NCI-H524 treated with DMSO at 0.1 percent for 48 hours (cell line): ENCODE measurements at regions not wholly inside any gene's neighbourhood (a gene's known extent, or its start where the extent isn't known, plus 50 kb on each side); places are given as distances from the start of the nearest gene placed in this dataset.
"Not testable (repeated sequence)": the region's sequence is repeated elsewhere in the genome, so short reads cannot be mapped to it uniquely, and the experiment has no call there.

Source experiments
- DNase-seq: peaks from one replicate; lab custom pipeline; 2025; lab: John Stamatoyannopoulos, UW

DNA sequence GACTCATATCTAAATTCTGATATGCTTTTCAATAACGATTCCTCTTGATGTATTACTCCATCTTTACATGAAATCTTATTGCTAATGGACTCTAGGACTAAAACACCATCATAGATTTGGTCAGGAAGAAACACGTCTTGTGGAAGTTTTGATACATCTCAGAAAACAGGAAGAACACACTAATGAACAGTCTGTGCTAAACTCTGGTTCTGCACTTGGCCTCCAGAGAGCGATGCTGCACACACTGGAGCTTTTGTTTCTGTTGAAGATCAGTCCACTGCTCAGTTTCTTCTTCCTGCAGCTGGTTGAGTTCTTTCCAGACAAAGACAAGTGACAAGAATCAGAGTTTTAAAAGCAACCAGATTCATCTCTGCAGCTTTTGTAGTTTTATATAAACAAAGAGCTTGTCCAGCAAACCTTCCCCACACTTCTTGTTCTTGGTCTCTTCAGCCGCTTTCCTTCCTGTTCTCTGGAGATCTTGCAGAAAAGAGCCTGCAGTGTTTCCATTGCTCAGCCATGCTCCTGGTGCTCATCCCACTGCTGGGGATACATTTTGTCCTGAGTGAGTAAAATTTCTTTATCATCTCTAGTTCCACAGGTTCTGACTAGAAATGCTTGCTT is 229.1 kb upstream of the OR4E1 start:
- no peak for DNase-seq

DNA sequence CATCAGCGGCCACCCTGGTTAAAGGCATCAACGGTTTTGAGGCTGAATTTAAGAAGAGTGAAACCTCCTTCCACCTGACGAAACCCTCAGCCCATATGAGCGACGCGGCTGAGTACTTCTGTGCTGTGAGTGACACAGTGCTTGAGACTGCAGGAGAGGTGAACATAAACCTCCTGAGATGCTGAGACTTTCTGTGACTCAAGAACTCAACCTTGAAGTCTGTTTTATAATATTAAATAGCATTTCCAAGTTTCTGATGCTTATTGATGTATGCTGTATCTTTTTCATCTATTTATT is 221.2 kb upstream of the OR4E1 start:
- not testable (repeated sequence) for DNase-seq

DNA sequence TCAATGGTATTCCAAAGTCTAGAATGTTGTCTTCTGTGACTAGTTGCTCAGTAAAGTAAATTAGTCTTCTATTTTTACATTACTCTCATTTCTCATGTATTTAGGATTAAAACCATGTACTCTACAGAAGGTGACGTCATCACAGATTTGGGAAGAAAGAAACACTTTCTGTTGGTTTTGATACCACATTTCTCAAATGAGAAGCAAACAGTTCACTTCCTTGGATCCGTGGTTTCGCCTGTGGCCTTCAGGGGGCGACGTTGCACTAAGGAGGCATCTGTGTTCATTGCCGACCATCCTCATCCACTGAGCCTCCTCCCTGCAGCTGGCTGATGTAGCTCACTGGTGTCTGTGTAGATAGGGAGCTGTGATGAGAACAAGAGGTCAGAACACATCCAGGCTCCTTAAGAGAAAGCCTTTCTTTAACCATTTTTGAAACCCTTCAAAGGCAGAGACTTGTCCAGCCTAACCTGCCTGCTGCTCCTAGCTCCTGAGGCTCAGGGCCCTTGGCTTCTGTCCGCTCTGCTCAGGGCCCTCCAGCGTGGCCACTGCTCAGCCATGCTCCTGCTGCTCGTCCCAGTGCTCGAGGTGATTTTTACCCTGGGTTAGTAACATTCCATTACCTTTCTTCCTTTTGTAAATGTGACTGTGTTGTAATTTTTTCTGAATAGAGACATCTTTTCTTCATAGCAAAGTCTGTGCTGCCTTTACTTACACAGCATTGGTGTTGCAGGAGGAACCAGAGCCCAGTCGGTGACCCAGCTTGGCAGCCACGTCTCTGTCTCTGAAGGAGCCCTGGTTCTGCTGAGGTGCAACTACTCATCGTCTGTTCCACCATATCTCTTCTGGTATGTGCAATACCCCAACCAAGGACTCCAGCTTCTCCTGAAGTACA is 220.6 kb upstream of the OR4E1 start:
- no peak for DNase-seq

DNA sequence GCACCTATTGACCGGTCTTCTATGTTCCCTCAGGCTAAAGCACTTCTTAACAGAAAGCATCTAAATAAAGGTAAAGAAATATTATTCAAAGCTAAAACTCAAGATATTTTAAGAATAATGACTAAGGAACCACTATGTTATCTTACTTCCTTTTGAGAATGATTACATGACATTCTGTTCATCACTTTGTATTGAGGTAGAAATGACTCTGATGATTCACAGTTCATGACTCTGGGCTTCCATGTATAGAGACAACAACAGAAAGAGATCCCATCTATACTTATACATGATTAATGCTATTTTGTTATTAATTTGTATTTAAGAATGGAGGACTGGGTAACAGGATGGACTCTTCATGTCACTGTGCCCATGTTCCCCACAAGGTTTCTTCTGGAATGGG is 218.3 kb upstream of the OR4E1 start:
- DNase-seq = no peak

DNA sequence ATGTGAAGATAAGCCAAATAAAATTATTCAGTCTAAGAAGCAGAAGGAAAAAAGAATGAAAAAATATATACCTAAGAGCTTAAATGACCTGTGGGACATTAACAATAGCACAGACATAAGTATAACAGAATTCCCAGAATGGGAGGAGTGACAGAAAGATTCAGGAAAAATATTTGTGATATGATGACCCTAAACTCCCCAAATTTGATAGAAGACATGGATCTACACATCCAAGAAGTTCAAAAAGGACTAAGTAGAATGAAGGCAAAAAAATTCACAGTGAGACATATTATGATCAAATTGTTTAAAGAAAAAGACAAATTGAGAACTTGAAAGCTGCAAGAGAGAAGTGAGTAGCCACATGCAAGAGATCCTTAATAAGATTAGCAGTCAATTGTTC is 211.4 kb upstream of the OR4E1 start:
- no peak for DNase-seq

DNA sequence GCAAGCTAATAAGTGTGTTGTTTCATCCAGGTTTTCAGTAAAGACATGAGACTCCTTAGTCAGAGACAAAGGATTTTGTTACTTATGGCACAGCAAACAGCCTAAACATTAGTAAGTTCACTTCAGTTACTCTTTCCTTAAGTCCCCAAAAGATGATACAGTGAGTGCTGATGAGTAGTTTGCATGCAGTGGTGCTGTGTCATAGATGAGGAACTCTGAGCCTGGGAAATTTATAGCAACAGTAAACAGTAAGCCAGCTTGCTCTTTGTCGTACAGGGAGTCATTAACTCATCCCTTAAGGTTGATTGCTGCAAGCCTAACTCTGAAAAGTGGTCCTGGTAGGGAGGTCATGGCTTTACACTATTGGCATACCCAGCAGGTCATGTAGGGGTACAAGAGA is 208.6 kb upstream of the OR4E1 start:
- DNase-seq = no peak

DNA sequence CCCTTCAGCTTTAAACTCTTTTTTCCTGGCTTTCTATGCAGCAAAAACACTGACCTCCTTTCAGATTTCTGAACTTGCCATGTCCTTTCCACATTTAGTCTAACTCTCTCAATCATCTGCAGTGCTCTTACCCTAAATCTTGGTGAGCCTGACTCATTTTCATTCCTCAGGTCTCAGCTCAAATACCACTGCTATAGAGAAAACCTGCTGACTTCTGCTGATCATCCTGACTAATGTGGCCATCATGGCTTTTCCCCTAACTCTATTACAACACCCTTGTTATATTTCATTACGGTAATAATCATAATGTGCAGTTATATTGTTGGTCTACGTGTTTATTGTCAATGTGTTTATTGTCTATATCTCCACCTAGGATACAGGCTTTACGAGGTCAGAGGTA is 207.3 kb upstream of the OR4E1 start:
- DNase-seq = no peak

DNA sequence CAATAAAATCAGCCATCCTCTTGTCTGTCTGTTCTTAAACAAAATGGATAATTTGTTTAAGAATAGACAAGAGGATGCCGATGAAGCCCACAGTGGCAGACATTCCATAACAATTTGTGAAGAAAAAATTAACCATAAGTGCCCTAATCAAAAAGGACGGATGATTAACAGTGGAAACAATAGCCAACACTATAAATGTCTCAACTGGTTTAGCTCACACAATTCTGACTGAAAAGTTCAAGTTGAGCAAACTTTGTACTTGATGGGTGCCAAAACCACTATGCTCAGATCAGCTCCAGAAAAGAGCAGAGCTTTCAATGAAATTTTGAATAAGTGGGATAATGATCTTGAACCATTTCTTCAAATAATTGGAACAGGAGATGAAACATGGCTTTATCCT is 202.2 kb upstream of the OR4E1 start:
- DNase-seq = no peak

DNA sequence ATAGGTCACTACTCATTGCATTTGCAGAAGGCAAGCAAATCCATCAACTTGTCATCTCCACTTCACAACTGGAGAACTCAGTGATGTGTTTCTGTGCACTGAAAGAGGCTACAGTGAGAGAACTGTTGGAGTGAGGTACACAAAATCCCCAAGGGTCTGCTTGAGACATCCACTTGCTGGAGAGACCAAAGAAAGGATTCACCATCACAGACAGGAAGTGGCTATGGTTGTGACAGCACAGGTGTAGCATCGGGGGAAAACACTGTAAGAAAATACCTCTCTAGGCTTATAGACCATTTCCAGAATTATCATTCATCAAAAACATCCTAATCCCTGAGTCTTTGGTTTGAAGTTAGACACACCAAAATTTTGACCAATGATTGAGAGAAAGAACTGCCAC is 201.3 kb upstream of the OR4E1 start:
- no peak for DNase-seq

DNA sequence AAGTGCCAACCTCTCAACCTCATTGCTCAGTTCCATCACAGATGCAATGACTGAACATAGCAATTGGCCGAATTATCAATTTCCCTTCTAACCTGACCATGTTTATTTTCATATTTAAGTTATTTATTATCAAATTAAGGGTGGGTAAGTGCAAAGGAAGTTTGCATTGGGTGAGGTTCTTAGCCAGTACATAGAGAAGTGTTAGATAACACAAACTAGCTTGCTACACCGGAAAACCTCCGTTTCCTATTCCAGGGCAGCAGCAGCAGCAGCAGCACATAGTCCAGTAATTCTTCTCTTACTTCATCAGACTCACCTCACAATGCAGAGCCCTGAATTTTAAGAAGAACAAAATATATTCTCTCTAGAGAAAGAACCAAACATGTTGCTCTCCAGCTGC is 200.5 kb upstream of the OR4E1 start:
- no peak for DNase-seq

DNA sequence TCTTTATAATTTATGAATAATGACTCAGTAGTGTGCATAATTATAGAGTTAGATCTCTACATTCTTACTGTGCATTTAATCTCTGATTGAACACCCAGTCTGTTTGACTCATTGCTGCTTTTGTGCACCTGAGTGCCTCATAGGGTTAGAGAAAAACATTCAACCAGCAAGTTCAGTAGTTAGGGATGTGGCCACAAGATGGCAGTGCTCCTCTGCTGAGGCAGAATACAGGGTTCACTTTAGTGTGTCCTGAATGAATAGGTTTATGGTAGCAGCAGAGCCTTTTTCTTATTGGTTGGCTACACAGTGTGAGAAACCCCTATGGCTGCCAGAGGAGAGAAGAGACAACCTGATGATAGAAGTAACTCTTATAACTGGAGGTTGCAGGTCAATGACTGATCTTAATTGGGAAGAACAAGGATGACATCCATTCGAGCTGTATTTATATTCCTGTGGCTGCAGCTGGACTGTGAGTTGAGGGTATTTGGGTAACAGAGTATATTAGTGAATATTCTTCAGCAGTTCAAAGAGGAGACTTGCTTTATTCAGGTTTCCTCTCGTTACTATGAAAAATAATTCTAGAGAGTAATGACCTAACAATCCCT is 194.9 kb upstream of the OR4E1 start:
- DNase-seq = no peak

DNA sequence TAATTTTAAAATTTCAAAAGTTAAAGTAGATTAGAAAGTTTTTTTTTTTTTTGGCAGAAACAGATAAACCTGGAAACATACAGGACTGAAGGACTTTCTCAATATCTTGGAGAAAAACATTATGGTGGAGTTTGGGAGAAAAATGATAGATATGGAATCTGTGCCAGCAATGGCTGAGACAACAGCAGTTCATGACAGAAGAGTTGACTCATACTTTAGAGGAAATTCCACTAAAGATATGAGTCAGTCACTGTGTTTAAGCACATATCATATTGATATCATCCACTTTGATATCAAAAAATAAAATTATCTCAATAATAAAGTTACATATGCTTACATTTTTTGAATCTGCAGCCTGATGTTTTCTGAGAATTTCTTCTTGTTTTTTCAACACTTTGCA is 193.9 kb upstream of the OR4E1 start:
- no peak for DNase-seq

DNA sequence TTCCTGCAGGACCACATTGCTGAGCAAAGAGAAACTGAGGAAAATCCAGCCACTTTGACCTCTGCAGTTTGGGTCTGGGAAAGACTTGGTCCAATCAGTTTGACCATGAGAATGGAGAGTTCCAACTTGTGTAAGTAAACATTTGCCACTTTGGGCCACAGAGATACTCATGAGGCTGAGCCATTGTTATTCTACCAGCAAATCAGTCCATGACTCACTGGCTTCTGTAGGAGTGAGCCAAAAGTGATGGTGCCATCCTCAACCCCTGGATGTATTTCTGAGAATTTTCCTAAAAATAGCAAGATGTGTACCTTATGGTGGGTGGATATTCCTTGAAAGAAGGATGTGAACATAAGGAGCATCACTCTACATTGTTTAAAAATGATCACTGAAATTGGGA is 192.9 kb upstream of the OR4E1 start:
- no peak for DNase-seq

DNA sequence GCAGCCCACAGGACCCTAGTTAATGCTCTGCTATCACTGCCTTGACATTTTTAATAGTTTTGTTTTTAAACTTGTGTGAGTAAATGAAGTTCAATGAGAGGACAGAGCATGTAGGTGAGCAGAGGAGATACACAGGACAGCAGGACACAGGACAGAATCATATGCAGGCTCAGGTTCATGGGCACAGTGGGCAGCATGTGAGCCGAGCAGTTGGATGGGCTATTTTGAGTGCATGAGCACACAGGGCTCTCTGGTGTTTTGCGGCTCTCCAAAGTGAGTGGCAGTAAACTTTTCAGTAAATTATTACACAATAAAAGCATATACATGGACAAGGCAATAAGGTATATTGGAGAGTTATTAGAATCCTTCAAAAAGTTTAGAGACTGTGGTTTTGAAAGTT is 189.7 kb upstream of the OR4E1 start:
- no peak for DNase-seq

DNA sequence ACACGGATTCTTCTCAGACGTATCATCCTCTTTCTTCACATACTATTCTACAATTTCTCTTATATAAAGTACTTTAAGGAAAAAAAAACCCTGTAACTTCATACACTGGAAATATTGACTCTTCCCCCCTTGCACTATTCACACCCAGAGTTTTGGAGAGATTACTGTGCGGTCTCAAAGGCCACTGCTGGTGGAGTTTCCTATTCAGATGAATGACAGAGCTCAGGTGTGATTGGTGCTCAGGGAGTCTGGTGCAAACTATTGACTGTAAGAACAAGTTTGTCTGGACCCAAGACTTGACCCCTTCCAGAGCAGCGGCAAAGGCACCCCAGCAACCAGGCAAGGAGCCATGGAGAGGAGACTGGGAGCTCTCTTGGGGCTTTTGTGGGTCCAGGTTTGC is 187.5 kb upstream of the OR4E1 start:
- DNase-seq = no peak

DNA sequence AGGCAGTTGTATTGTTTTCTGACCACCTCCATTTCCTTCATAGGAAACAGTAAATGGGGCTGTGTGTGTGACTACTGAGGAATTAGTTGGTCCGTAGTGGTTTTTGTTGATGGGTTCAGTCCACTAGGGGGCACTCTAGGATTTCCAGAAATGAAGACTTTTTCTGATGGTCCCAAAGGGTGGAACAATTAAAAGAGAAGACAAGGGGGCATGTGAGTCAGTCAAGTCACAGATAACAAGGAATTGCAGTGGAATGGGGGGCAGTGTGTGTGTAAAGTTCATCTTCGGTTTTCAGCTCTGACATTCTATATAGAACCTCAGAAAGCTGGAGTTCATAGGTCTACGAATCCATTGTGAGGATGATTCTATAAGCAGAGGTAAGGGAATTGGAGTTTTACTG is 186.6 kb upstream of the OR4E1 start:
- no peak for DNase-seq

DNA sequence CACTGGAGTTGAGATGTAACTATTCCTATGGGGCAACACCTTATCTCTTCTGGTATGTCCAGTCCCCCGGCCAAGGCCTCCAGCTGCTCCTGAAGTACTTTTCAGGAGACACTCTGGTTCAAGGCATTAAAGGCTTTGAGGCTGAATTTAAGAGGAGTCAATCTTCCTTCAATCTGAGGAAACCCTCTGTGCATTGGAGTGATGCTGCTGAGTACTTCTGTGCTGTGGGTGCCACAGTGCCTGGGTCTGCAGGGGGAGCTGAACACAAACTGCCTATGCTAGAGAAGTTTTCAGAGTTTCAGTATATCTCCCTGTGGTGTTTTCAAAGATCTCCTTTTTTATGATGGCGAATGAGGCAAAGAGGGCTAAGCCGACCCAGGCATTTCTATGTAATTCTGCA is 179.2 kb upstream of the OR4E1 start:
- no peak for DNase-seq

DNA sequence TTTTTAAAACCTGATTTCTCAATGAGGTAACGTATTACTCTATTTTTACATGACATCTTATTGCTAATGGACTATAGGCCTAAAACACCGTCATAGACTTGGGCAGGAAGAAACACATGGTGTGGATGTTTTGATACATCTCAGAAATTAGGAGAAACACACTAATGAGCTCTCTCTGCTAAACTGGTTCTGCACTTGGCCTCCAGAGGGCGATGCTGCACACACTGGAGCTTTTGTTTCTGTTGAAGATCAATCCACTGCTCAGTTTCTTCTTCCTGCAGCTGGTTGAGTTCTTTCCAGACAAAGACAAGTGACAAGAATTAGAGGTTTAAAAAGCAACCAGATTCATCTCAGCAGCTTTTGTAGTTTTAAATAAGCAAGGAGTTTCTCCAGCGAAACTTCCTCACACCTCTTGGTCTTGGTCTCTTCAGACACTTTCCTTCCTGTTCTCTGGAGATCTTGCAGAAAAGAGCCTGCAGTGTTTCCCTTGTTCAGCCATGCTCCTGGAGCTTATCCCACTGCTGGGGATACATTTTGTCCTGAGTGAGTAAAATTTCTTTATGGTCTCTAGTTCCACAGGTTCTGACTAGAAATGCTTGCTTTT is 178.5 kb upstream of the OR4E1 start:
- DNase-seq = no peak

DNA sequence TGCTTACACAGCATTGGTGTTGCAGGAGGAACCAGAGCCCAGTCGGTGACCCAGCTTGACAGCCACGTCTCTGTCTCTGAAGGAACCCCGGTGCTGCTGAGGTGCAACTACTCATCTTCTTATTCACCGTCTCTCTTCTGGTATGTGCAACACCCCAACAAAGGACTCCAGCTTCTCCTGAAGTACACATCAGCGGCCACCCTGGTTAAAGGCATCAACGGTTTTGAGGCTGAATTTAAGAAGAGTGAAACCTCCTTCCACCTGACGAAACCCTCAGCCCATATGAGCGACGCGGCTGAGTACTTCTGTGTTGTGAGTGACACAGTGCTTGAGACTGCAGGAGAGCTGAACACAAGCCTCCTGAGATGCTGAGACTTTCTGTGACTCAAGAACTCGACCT is 173.3 kb upstream of the OR4E1 start:
- DNase-seq = not testable (repeated sequence)

DNA sequence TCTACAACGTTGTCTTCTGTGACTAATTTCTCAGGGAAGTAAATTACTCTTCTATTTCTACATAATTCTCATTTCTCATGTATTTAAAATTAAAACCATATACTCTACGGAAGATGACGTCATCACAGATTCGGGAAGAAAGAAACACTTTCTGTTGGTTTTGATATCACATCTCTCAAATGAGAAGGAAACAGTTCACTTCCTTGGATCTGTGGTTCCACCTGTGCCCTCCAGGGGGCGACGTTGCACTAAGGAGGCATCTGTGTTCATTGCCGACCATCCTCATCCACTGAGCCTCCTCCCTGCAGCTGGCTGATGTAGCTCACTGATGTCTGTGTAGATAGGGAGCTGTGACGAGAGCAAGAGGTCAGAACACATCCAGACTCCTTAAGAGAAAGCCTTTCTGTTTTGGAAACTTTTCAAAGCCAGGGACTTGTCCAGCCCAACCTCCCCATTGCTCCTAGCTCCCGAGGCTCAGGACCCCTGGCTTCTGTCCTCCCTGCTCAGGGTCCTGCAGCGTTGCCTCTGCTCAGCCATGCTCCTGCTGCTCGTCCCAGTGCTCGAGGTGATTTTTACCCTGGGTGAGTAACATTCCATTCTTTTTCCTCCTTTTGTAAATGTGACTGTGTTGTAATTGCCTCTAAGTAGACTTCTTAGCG is 172.7 kb upstream of the OR4E1 start:
- no peak for DNase-seq

DNA sequence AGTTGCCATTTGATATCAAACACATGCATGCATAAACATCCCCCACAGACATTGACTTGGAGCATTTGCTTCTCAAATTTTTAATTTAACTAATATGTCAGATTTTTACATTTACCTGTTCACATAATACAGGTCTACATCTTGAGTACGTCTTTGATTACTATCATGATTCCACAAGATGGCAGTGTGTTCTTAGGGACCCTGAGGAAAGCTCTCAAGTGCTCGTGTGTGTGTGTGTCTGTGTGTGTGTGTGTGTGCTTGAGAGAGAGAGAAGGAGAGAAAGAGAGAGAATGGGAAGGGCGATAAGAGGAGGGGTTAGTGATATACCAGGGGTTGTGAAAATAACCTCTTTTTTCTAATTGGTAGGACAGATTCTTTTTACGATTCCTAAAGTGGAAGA is 167.1 kb upstream of the OR4E1 start:
- DNase-seq = no peak

DNA sequence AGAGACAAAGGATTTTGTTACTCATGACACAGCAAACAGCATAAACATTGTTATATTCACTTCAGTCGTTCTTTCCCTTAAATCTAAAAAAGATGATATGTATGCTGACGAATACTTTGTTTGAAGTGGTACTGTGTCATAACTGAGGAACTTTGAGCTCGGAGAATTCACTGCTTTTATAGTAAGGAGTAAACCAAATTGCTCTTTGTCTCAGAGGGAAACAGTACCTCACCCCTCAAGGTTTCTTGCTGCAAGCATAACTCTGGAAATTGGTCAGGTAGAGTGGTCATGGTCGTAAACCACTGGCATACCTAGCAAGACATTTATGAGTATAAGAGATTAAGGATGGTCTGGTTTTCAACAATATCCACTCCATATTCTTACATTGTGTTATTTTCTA is 160.2 kb upstream of the OR4E1 start:
- no peak for DNase-seq

DNA sequence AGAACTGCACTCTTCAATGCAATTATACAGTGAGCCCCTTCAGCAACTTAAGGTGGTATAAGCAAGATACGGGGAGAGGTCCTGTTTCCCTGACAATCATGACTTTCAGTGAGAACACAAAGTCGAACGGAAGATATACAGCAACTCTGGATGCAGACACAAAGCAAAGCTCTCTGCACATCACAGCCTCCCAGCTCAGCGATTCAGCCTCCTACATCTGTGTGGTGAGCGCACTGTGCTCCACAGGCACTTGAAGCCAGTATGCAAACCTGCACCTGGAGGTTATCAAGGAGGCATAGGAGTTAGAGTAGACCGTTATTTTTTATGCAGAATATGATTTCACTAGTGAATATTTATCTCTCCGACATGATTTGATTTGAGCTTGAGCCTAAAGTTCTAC is 152.2 kb upstream of the OR4E1 start:
- no peak for DNase-seq
